HEK293 (cell line): ENCODE measurements at regions not wholly inside any gene's neighbourhood (a gene's known extent, or its start where the extent isn't known, plus 50 kb on each side); places are given as distances from the start of the nearest gene placed in this dataset.

Source experiments
- CTCF ChIA-PET: fragments of 350-600 bp; formaldehyde crosslinking; extraction: SDS; loops from one replicate; lab custom pipeline; 2021; ENCODE audit warnings: antibody characterized with exemption; lab: Yijun Ruan, JAX
- POLR2A ChIA-PET: fragments of 300-600 bp; formaldehyde crosslinking; extraction: SDS; loops from one replicate; lab custom pipeline; 2020; ENCODE audit warnings: antibody characterized with exemption, inconsistent platforms; lab: Yijun Ruan, JAX
- H3K27ac ChIP-seq: fragments of 200-500 bp; sonication (Bioruptor generic); 2 replicates; pipeline ENCODE4 v1.5.1; 2014; ENCODE audit warnings: low read depth, low read length, control low read depth, inconsistent platforms; ENCODE audit errors: extremely low read depth
- H3K36me3 ChIP-seq, 2 experiments: fragments of 200-500 bp in 1 of 2; sonication (Bioruptor generic) in 1 of 2; 1 replicate in 1 of 2; 2 replicates in 1 of 2; pipeline ENCODE4 v1.5.1; 2014 to 2017; ENCODE audit warnings: inconsistent platforms in 2 of 2, low read length in 2 of 2; ENCODE audit not compliant: control insufficient read depth in 2 of 2, insufficient read depth in 1 of 2
- H3K4me1 ChIP-seq: fragments of 200-500 bp; sonication (Bioruptor generic); 2 replicates; pipeline ENCODE4 v1.5.1; 2014; ENCODE audit warnings: mild to moderate bottlenecking, low read length, inconsistent platforms; ENCODE audit not compliant: control insufficient read depth, insufficient read depth
- H3K4me3 ChIP-seq: 2 replicates; pipeline ENCODE4 v1.5.1; 2011; ENCODE audit warnings: low read depth, mild to moderate bottlenecking, control low read depth, low read length, moderate library complexity
- H3K9me3 ChIP-seq: fragments of 200-500 bp; sonication (Bioruptor generic); 2 replicates; pipeline ENCODE4 v1.5.1; 2014; ENCODE audit warnings: low read depth, low read length, inconsistent platforms; ENCODE audit not compliant: control insufficient read depth, insufficient read depth
- GLI4 ChIP-seq: fragments of 450-650 bp; formaldehyde crosslinking; IDR thresholded peaks from 2 replicates; pipeline ENCODE4 v1.5.1; 2016; ENCODE audit warnings: missing biosample characterization, missing genetic modification characterization
- OVOL3 ChIP-seq: fragments of 450-650 bp; formaldehyde crosslinking; IDR thresholded peaks from 2 replicates; pipeline ENCODE4 v1.5.1; 2016; ENCODE audit warnings: missing biosample characterization, missing genetic modification characterization
- PRDM2 ChIP-seq: fragments of 450-650 bp; formaldehyde crosslinking; IDR thresholded peaks from 2 replicates; pipeline ENCODE4 v1.5.1; 2016; ENCODE audit warnings: missing biosample characterization, missing genetic modification characterization, borderline replicate concordance
- SP2 ChIP-seq: fragments of 450-650 bp; formaldehyde crosslinking; IDR thresholded peaks from 2 replicates; pipeline ENCODE4 v1.5.1; 2016; ENCODE audit warnings: missing biosample characterization, missing genetic modification characterization
- ZFP37 ChIP-seq: fragments of 450-650 bp; formaldehyde crosslinking; IDR thresholded peaks from 2 replicates; pipeline ENCODE4 v1.5.1; 2016; ENCODE audit warnings: missing biosample characterization, missing genetic modification characterization
- ZIC2 ChIP-seq: fragments of 450-650 bp; formaldehyde crosslinking; IDR thresholded peaks from 2 replicates; pipeline ENCODE4 v1.5.1; 2016; ENCODE audit warnings: missing biosample characterization, missing genetic modification characterization
- ZNF221 ChIP-seq: fragments of 450-650 bp; formaldehyde crosslinking; IDR thresholded peaks from 2 replicates; pipeline ENCODE4 v1.5.1; 2017; ENCODE audit warnings: missing biosample characterization, missing genetic modification characterization, borderline replicate concordance
- ZNF404 ChIP-seq: fragments of 450-650 bp; formaldehyde crosslinking; IDR thresholded peaks from 2 replicates; pipeline ENCODE4 v1.5.1; 2017; ENCODE audit warnings: missing biosample characterization, missing genetic modification characterization
- ZNF658 ChIP-seq: fragments of 450-650 bp; formaldehyde crosslinking; IDR thresholded peaks from 2 replicates; pipeline ENCODE4; 2016; ENCODE audit warnings: missing biosample characterization, missing genetic modification characterization
- ZNF747 ChIP-seq: fragments of 450-650 bp; formaldehyde crosslinking; IDR thresholded peaks from 2 replicates; pipeline ENCODE4 v1.5.1; 2016; ENCODE audit warnings: missing biosample characterization, missing genetic modification characterization
- ZNF777 ChIP-seq: fragments of 450-650 bp; formaldehyde crosslinking; IDR thresholded peaks from 2 replicates; pipeline ENCODE4 v1.5.1; 2017; ENCODE audit warnings: missing biosample characterization, missing genetic modification characterization, borderline replicate concordance
- ZNF792 ChIP-seq: fragments of 450-650 bp; formaldehyde crosslinking; IDR thresholded peaks from 2 replicates; pipeline ENCODE4 v1.5.1; 2016; ENCODE audit warnings: missing biosample characterization, missing genetic modification characterization
- TF ChIP-seq, protein P1 (sequence below): fragments of 450-650 bp; formaldehyde crosslinking; conservative IDR thresholded peaks from 2 replicates; pipeline ENCODE4 v1.5.1; 2016; ENCODE audit warnings: low read depth, missing biosample characterization, missing genetic modification characterization

DNA sequence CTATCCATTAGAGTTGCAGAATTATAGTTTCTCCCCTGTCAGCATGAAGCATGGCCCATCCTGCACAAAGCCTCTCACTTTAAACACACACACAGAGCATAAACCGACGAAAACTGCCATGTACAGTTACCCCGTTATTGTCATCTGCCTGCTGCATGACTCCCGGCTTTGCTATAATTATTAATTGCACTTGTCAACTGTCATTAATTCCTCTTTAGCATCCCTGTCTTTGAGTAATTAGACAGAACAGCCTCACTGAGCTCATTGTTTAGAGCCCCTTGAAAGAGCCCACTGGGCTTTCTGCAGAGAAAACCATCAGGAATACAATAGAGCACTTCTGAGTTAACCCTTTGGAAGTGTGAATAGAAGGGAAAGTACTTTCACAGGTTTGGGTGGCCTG lies 307.2 kb upstream of the SOX5 start (continued):
- TF ChIP-seq, protein P1, sequence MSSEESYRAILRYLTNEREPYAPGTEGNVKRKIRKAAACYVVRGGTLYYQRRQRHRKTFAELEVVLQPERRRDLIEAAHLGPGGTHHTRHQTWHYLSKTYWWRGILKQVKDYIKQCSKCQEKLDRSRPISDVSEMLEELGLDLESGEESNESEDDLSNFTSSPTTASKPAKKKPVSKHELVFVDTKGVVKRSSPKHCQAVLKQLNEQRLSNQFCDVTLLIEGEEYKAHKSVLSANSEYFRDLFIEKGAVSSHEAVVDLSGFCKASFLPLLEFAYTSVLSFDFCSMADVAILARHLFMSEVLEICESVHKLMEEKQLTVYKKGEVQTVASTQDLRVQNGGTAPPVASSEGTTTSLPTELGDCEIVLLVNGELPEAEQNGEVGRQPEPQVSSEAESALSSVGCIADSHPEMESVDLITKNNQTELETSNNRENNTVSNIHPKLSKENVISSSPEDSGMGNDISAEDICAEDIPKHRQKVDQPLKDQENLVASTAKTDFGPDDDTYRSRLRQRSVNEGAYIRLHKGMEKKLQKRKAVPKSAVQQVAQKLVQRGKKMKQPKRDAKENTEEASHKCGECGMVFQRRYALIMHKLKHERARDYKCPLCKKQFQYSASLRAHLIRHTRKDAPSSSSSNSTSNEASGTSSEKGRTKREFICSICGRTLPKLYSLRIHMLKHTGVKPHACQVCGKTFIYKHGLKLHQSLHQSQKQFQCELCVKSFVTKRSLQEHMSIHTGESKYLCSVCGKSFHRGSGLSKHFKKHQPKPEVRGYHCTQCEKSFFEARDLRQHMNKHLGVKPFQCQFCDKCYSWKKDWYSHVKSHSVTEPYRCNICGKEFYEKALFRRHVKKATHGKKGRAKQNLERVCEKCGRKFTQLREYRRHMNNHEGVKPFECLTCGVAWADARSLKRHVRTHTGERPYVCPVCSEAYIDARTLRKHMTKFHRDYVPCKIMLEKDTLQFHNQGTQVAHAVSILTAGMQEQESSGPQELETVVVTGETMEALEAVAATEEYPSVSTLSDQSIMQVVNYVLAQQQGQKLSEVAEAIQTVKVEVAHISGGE (tag by site-specific recombination): no peak

- no peak overlapping the region for H3K27ac ChIP-seq
- CTCF ChIA-PET: interaction anchor here (0.7 kb wide), 1 partner anchor 51 kb away, joined by 3 read pairs; no protein-coding TSS in a partner anchor
- no peaks in the 10 kb centered on the region for H3K4me1 ChIP-seq
- TF ChIP-seq ZNF747 (tag by site-specific recombination) (no peak), ZFP37 (tag by site-specific recombination) (no peak), ZNF658 (tag by site-specific recombination) (no peak), PRDM2 (tag by site-specific recombination) (no peak), SP2 (tag by site-specific recombination) (no peak)
- no peaks in the 10 kb centered on the region for H3K36me3 ChIP-seq
- H3K9me3 ChIP-seq: no peaks in the 10 kb centered on the region
- H3K4me3 ChIP-seq: no peak overlapping the region
- POLR2A ChIA-PET: no interaction called here
These were observed 306.6 kb upstream of the SOX5 start for GRCh38 chr12:24255920-24256665.

GRCh38 chr12:24252602-24253001 lies 303.1 kb upstream of the SOX5 start:
- H3K9me3 ChIP-seq: no peaks in the 10 kb centered on the region
- H3K36me3 ChIP-seq: no peaks in the 10 kb centered on the region
- no peak overlapping the region for H3K27ac ChIP-seq
- TF ChIP-seq ZNF792: no peak
- no peak for TF ChIP-seq GLI4 (tag by site-specific recombination)
- TF ChIP-seq ZNF221 (tag by site-specific recombination): no peak
- no peak for TF ChIP-seq OVOL3 (tag by site-specific recombination)
- peak; percentile 29; the same call in 1 of the 2 replicates for TF ChIP-seq ZIC2 (tag by site-specific recombination)
- no peak for TF ChIP-seq ZNF404 (tag by site-specific recombination)
- TF ChIP-seq ZNF777: no peak
- ChIA-PET POLR2A (no interaction called here), CTCF (no interaction called here)
- H3K4me3 ChIP-seq: no peak overlapping the region
- H3K4me1 ChIP-seq: no peaks in the 10 kb centered on the region
